Endothelial cell of umbilical vein (primary cell): ENCODE measurements at regions not wholly inside any gene's neighbourhood (a gene's known extent, or its start where the extent isn't known, plus 50 kb on each side); places are given as distances from the start of the nearest gene placed in this dataset.

Experiments used
- BruUV-seq: library from RNA; stranded (reverse); fragments of 400-500 nt; replicated peaks from 2 replicates; lab custom pipeline; 2021; lab: Mats Ljungman, UMichigan
- CTCF ChIA-PET: fragments of 300-600, 350-600 bp; sonication (Branson Sonifier 250); formaldehyde crosslinking; loops from one replicate; lab custom pipeline; 2021; ENCODE audit warnings: antibody characterized with exemption, inconsistent platforms; lab: Charles Lee
- POLR2A ChIA-PET: fragments of 300-600, 350-600 bp; sonication (Branson Sonifier 250); formaldehyde crosslinking; loops from one replicate; lab custom pipeline; 2021; ENCODE audit warnings: antibody characterized with exemption, inconsistent platforms; lab: Charles Lee
- DNase-seq: peaks from one replicate; pipeline ENCODE4 v3.0.0-alpha.2; 2011; ENCODE audit warnings: low read depth, low spot score
- FAIRE-seq: peaks from 2 replicates; lab custom pipeline; 2011; peaks lifted over from hg19 to GRCh38; lab: Jason Lieb, UNC
- H2AFZ ChIP-seq: 2 replicates; pipeline ENCODE4 v1.6.0; 2012; ENCODE audit warnings: low read depth, low read length, control low read depth, inconsistent platforms
- H3K27ac ChIP-seq: 2 replicates; pipeline ENCODE4 v1.5.1; 2011; ENCODE audit warnings: low read depth, mild to moderate bottlenecking, control low read depth, low read length, moderate library complexity; ENCODE audit not compliant: insufficient read depth
- H3K27me3 ChIP-seq, 2 experiments: 2 replicates each; pipeline versions ENCODE4 v1.6.0 to v1.6.1; 2011; ENCODE audit warnings: low read length in 2 of 2, mixed read lengths in 1 of 2; ENCODE audit not compliant: control insufficient read depth in 2 of 2, insufficient read depth in 2 of 2
- H3K36me3 ChIP-seq, 2 experiments: 2 replicates in 1 of 2; 3 replicates in 1 of 2; pipeline ENCODE4 v1.5.1; 2011; ENCODE audit warnings: low read length in 2 of 2, mild to moderate bottlenecking in 1 of 2, moderate library complexity in 1 of 2; ENCODE audit not compliant: control insufficient read depth in 2 of 2, insufficient read depth in 2 of 2; ENCODE audit errors: extremely low read depth in 1 of 2
- H3K4me1 ChIP-seq: 3 replicates; pipeline ENCODE4 v1.5.1; 2011; ENCODE audit warnings: mild to moderate bottlenecking, low read length; ENCODE audit not compliant: control insufficient read depth, insufficient read depth; ENCODE audit errors: extremely low read depth
- H3K4me2 ChIP-seq: 2 replicates; pipeline ENCODE4 v1.6.1; 2011; ENCODE audit warnings: low read length, control low read depth, mixed read lengths; ENCODE audit not compliant: insufficient read depth
- H3K4me3 ChIP-seq, 3 experiments: fragments of 200-600 bp in 1 of 3; sonication (generic), shearing (Covaris generic) in 1 of 3; replicated peaks in 1 of 3; 2 replicates each; pipeline ENCODE4 v1.5.1; 2011 to 2016; ENCODE audit warnings: control low read depth in 3 of 3, low read length in 3 of 3, mild to moderate bottlenecking in 2 of 3, inconsistent platforms in 1 of 3, low read depth in 1 of 3, moderate library complexity in 1 of 3; ENCODE audit not compliant: insufficient read depth in 1 of 3
- H3K79me2 ChIP-seq: 2 replicates; pipeline ENCODE4 v1.6.0; 2012; ENCODE audit warnings: low read length, inconsistent platforms; ENCODE audit not compliant: control insufficient read depth, insufficient read depth
- H3K9ac ChIP-seq: replicated peaks from 2 replicates; pipeline ENCODE3; 2011; ENCODE audit warnings: low read length, control low read depth; ENCODE audit not compliant: insufficient read depth; ENCODE audit errors: extremely low read depth
- H3K9me1 ChIP-seq: replicated peaks from 3 replicates; pipeline ENCODE4 v1.6.0; 2011; ENCODE audit warnings: mild to moderate bottlenecking, low read length; ENCODE audit not compliant: control insufficient read depth, insufficient read depth; ENCODE audit errors: extremely low read depth
- H3K9me3 ChIP-seq: replicated peaks from 2 replicates; pipeline ENCODE4 v1.5.1; 2012; ENCODE audit warnings: low read length, inconsistent platforms; ENCODE audit not compliant: control insufficient read depth, insufficient read depth
- H4K20me1 ChIP-seq: replicated peaks from 2 replicates; pipeline ENCODE3; 2011; ENCODE audit warnings: mild to moderate bottlenecking, low read length; ENCODE audit not compliant: control insufficient read depth, insufficient read depth; ENCODE audit errors: extremely low read depth
- EZH2 ChIP-seq: IDR thresholded peaks from 2 replicates; pipeline ENCODE4 v1.6.1; 2012; ENCODE audit warnings: borderline replicate concordance, low read depth, mild to moderate bottlenecking, moderate library complexity, low read length, inconsistent platforms; ENCODE audit not compliant: severe bottlenecking
- FOS ChIP-seq: IDR thresholded peaks from 2 replicates; pipeline ENCODE4 v1.6.1; 2011; ENCODE audit warnings: mild to moderate bottlenecking, low read length, moderate library complexity, borderline replicate concordance; ENCODE audit not compliant: insufficient read depth
- GATA2 ChIP-seq: IDR thresholded peaks from 2 replicates; pipeline ENCODE4 v1.7.0; 2011; ENCODE audit warnings: low read depth, mild to moderate bottlenecking, moderate library complexity, mixed read lengths, low read length; ENCODE audit not compliant: insufficient read length, insufficient read depth
- JUN ChIP-seq: IDR thresholded peaks from 2 replicates; pipeline ENCODE4 v1.6.1; 2011; ENCODE audit warnings: borderline replicate concordance, low read depth; ENCODE audit not compliant: insufficient read length, insufficient read depth
- MYC ChIP-seq: IDR thresholded peaks from one replicate; pipeline ENCODE4 v1.6.1; 2011; ENCODE audit warnings: mild to moderate bottlenecking, low read depth, low read length
- POLR2A ChIP-seq: IDR thresholded peaks from 2 replicates; pipeline ENCODE4 v1.6.1; 2012; ENCODE audit warnings: low read depth, mild to moderate bottlenecking, control low read depth, low read length
- POLR2AphosphoS5 ChIP-seq: IDR thresholded peaks from 2 replicates; pipeline ENCODE4 v1.6.1; 2012; ENCODE audit warnings: low read depth, mild to moderate bottlenecking, control low read depth, low read length, moderate library complexity; ENCODE audit not compliant: insufficient read depth
- dilution Hi-C: fragments of 300-500 bp; cut with MboI; formaldehyde crosslinking; loops from one replicate; pipeline ENCODE4 v1.15.0; 2019; ENCODE audit warnings: low sequenced_read_pairs; ENCODE audit not compliant: extremely low pct_ligation_motif_present
- intact Hi-C: fragments of 100-400 bp; cut with micrococcal nuclease; formaldehyde crosslinking; loops from one replicate; pipeline ENCODE4 v1.10.0; 2022
- TF ChIP-seq, protein P1 (sequence below), 2 donors: IDR thresholded peaks; 1 replicate in 1 of 2; 2 replicates in 1 of 2; pipeline ENCODE4 v1.5.1; 2011; ENCODE audit warnings: low read length in 2 of 2, mild to moderate bottlenecking in 2 of 2, moderate library complexity in 2 of 2, control low read depth in 1 of 2, inconsistent platforms in 1 of 2, low read depth in 1 of 2; ENCODE audit not compliant: insufficient read depth in 1 of 2; ENCODE audit errors: extremely low read depth in 1 of 2
- TF ChIP-seq, protein P2 (sequence below): IDR thresholded peaks from 2 replicates; pipeline ENCODE4 v1.6.1; 2011; ENCODE audit not compliant: insufficient read depth, insufficient read length

DNA sequence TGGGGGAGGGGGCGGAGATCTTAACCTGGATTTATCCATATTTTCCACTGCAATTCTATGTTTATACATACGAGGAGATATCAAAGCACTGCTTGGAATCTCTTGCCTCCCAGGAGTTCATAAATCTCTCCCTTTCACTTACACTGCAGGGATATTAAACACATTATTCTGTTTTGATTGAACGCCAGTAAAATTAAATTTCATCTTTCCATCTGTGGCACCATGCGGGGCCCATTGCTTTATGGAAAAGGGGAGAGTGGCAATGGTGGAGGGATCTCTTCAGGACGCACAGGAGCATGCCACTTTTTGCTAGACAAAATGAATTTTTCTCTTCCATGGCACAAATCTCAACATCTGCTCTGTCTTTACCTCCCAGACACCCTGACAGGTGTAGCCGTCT, 648.0 kb upstream of the PLXNA2 start:
- H3K9me1 ChIP-seq: no peaks in the 10 kb centered on the region
- H3K4me2 ChIP-seq: no peak overlapping the region
- H3K79me2 ChIP-seq: no peaks in the 10 kb centered on the region
- no peaks in the 10 kb centered on the region for H3K36me3 ChIP-seq
- H3K27ac ChIP-seq: no peak overlapping the region
- no peaks in the 10 kb centered on the region for H4K20me1 ChIP-seq
- no peaks in the 10 kb centered on the region for H3K9me3 ChIP-seq
- ChIA-PET CTCF (interaction anchor here (1.2 kb wide), 1 partner anchor 8 kb away, joined by 3 read pairs; no protein-coding TSS in a partner anchor), POLR2A (interaction anchor here (0.7 kb wide), 1 partner anchor 319 kb away, joined by 3 read pairs; no protein-coding TSS in a partner anchor)
- intact Hi-C loops: no loop called here
- H3K4me1 ChIP-seq: no peaks in the 10 kb centered on the region
- H3K27me3 ChIP-seq: no peaks in the 10 kb centered on the region
- DNase-seq: no peak
- TF ChIP-seq POLR2AphosphoS5 (no peak), FOS (no peak), POLR2A (no peak), EZH2 (no peak), MYC (no peak), JUN (no peak), GATA2 (no peak)
- TF ChIP-seq, protein P1, sequence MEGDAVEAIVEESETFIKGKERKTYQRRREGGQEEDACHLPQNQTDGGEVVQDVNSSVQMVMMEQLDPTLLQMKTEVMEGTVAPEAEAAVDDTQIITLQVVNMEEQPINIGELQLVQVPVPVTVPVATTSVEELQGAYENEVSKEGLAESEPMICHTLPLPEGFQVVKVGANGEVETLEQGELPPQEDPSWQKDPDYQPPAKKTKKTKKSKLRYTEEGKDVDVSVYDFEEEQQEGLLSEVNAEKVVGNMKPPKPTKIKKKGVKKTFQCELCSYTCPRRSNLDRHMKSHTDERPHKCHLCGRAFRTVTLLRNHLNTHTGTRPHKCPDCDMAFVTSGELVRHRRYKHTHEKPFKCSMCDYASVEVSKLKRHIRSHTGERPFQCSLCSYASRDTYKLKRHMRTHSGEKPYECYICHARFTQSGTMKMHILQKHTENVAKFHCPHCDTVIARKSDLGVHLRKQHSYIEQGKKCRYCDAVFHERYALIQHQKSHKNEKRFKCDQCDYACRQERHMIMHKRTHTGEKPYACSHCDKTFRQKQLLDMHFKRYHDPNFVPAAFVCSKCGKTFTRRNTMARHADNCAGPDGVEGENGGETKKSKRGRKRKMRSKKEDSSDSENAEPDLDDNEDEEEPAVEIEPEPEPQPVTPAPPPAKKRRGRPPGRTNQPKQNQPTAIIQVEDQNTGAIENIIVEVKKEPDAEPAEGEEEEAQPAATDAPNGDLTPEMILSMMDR (IDR thresholded peaks at IDR 0.05; ENCODE audit: extremely low read depth in 1 of 2, insufficient read depth in 1 of 2, low read depth in 1 of 2, low read length in 2 of 2): no peak
- TF ChIP-seq, protein P2, sequence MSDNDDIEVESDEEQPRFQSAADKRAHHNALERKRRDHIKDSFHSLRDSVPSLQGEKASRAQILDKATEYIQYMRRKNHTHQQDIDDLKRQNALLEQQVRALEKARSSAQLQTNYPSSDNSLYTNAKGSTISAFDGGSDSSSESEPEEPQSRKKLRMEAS: no peak
- FAIRE-seq: no peak
- H3K4me3 ChIP-seq: no peak overlapping the region
- H3K9ac ChIP-seq: no peak overlapping the region
- BruUV-seq: no TSS peak
- dilution Hi-C loops: no loop called here
- H2AFZ ChIP-seq: no peak overlapping the region
